Embryonic facial prominence (tissue), 1 donor: ENCODE measurements at regions not wholly inside any gene's neighbourhood (a gene's known extent, or its start where the extent isn't known, plus 50 kb on each side); places are given as distances from the start of the nearest gene placed in this dataset.
"Not testable (repeated sequence)": the region's sequence is repeated elsewhere in the genome, so short reads cannot be mapped to it uniquely, and the experiment has no call there.

ENCODE experiments used
- DNase-seq: peaks from one replicate; pipeline ENCODE4 v3.0.0-alpha.2; 2016; ENCODE audit errors: extremely low spot score

DNA sequence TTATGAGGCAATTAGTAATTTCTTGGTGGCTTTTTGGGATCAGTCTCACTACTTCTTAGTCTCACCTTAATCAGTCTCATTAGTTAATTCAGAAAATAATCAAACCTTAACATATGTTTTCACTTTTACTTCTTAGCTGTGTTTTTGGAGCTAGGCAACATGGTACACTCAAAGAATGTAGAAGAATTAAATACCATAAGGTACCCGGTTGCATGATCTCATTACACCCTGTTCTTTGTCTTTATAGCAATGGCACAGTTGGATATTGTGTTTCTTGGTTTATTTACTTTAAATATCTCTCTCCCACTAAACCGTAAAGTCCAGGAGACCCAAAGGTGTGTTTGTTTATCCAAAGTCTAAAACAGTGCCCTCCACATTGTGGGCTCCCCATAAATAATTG is 132.3 kb downstream of the TNFSF18 start:
- no peak for DNase-seq

DNA sequence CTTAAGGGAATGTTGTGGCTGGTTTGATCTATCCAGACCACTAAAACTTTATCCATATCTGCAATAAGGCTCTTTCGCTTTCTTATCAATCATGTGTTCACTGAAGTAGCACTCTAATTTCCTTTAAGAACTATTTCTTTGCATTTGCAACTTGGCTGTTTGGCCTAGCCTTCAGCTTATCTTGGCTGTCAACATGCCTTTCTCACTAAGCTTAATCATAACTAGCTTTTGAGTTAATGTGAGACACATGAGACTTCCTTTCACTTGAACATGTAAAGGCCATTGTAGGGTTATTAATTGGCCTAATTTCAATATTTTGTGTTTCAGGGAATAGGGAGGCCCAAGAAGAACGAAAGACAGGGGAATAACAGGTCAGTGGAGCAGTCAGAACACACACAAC is 124.7 kb downstream of the TNFSF18 start:
- no peak for DNase-seq

DNA sequence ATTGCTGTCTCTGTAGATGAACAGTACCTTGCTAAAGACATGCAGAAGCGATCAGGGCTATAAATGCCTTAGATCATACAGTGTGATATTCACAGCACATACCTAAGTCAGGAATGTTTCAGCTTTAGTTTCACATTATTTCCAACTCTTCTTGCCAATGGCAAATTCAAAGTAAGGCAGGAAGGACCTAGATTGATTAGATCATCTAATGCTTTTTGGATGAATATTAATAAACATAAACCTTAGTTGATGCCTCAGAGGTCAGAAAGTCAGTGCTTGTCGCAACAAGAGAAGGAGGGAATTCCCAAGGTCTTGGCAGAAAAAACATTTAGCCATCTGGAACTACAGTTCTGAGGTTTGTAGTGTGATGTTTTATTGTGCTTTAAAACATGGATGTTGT is 122.3 kb downstream of the TNFSF18 start:
- no peak for DNase-seq

DNA sequence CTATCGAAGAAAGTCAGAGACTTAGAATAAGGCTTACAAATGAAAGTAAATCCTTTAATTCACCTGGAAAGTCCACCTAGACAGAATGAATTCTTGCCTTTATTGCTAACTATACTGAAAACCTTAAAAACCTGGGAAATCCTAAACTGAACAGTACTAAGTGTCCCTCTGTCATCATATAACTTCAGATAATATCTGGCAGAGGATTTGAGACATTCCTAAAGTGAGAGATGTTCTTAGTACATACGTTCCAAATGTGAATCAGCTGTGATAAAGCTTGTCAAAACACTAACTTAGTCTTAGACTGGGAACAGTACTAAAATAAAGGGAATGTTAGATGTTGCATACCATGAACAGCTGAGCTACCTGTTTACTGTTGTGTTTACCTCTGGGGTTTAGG is 121.7 kb downstream of the TNFSF18 start:
- DNase-seq, result no peak

DNA sequence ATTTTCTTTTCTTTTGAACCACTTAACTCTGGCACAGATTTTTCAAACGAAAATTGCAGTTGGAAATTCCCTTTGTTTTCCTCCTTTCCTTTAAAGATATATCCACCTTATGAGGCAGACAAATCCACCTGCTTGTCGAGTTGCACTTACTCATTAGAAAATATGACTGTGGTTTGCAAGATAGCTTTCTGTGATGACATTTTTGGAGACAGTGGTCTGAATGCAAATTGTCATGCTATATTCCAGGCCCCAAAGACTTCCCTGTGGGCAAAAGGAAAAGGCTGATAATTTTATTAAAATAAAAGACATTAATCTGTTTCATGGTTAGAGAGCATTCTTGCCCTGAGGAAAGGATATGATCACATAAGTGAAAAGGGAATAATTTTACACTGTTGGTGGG is 120.6 kb downstream of the TNFSF18 start:
- DNase-seq, result no peak

DNA sequence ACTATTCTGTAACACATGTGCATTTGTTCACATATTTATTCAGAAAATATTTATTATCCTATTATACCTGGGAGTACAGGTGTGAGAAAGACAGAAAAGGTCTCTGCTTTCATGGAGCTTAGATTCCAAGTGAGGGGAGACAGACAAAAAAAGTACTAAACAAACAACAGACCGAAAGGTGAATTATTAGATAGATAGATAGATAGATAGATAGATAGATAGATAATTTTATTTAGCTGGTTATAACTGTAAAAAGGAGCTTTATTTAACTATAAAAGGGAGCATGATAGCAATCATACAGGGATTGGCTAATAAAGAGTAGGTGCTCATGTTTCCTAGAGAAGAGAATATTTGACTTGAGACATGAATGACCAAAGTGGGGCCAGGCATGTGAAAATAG is 119.4 kb downstream of the TNFSF18 start:
- DNase-seq, result no peak

DNA sequence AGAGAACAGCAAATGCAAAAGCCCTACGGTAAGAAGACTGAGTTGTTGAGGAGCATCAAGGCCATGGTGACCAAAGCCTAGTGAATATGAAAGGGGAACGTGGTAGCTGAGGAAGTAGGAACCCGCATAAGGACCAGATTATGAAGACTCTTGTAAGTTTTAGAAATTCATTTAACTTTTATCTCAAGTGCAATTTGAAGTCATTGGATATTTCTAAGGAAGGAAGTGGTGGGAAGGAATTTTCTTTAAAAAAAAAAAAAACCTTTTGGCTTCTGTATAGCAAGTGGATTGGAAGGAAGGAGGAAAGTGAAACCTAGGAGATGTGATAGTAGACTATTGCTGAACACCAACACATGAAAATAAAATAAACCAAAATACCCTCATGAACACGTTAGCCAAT is 119.0 kb downstream of the TNFSF18 start:
- no peak for DNase-seq

DNA sequence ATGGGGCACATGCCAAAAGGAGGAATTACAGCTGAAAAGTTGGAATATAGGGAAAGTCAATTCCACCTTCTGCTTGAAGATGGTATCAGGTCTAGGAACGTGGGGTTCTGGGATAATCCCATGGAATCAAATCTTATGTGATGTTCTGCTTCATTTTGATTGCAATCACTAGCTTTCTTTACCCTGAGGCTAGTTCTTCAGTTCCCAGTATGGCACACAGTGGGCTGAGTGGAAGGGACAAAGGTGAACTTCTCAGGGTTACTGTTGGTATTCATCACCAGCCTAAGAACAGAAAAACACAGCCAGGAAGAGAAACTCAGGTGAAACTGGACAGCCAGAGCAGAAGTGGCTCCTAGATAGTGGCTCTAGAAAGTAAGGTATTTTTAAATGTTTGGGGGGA is 117.8 kb downstream of the TNFSF18 start:
- DNase-seq, result no peak

DNA sequence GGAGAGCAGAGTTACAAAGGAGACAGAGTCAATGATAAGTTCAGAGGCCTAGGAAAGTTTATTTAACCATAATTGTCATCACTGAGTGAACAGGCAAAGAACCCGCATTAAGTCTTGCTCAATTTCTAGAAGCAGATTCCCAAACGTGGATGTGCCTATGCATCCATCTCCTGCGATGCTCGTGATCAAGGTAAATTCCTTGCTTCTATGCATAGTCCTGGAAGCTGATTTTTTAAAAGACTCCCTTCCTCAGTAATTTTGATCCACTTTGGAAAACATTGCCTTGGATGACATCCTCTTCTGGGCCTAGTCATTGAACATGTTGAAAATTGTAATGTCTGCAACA is 116.4 kb downstream of the TNFSF18 start:
- no peak for DNase-seq

DNA sequence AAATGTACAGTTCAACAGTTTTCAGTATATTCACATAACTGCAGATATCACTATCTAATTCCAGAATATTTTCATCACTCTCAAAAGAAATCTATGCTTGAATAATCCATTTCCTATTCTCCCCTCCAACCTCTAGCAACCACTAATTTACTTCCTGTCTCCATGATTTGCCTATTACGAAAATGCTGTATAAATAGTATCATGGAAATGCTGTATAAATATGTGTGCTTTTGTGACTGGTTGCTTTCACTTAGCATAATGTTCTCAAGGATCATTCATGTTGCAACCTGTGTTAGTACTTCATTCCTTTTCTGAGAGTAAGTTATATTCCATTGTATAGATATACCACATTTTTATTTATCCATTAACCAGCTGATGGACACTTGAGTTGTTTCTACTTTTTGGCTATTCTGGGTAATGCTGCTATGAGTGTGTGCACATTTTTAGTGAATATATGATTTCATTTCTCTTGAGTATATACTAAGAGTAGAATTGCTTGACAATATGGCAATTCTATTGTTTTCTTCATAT is 115.6 kb downstream of the TNFSF18 start:
- DNase-seq, result no peak

DNA sequence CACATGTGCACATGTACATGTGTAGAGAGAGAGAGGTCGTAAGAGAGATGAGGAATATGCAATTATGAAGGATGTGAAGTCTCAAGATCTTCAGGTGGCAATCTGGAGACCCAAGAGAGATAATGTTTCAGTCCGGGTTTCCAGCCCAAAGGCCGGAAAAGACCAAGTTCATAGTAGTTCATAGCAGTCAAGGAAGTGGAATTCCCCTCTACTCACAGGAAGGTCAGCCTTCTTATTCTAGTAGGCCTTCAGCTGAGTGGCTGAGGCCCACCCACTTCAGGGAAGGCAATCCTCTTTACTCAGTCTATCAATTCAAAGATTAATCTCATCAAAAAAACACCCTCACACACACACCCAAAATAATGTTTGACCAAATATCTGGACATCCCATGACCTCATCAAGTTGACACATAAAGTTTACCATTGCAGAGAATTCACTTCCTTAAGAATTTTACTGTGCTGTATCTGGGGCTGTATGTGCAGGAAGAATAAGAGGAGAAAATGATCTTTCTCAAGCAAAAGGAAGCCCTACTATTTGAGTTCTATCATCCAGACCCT is 114.6 kb downstream of the TNFSF18 start:
- no peak for DNase-seq

DNA sequence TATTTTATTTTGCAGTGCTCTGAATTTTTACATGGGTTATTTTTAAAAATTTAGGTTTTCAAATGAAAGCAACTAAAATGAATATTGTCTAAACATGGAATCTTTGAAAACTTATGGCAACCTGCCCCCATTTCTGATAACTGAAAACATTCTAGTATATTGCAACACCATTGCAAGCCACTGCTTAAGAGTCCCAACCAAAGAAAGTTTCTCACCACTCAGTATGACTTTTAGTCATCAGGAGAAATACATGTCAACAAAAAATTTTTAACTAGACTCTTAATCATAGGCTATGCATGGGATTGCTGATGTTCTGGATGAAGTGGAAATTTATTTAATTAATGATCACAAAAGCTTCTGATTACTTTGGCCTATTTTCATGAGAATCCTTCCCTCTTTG is 112.1 kb downstream of the TNFSF18 start:
- DNase-seq, result no peak

DNA sequence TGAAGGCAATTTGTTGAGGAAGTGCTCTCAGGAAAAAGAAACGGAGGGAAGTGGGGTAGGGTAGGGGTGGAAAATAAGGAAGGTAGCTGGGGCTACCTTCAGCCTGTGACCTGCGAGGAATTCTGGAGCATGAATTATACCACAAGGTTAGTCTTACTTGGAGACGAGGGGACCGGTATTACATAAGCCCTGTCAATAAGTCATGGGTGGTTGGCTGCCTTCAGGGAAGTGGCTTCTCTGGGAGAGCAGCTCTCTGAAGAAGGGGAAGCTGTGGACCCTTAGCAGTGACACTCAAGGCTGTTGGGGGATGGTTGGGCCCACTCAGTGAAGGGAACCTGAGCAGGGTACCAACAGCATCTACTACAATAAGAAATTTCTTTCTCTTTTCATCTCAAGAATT is 111.3 kb downstream of the TNFSF18 start:
- no peak for DNase-seq

DNA sequence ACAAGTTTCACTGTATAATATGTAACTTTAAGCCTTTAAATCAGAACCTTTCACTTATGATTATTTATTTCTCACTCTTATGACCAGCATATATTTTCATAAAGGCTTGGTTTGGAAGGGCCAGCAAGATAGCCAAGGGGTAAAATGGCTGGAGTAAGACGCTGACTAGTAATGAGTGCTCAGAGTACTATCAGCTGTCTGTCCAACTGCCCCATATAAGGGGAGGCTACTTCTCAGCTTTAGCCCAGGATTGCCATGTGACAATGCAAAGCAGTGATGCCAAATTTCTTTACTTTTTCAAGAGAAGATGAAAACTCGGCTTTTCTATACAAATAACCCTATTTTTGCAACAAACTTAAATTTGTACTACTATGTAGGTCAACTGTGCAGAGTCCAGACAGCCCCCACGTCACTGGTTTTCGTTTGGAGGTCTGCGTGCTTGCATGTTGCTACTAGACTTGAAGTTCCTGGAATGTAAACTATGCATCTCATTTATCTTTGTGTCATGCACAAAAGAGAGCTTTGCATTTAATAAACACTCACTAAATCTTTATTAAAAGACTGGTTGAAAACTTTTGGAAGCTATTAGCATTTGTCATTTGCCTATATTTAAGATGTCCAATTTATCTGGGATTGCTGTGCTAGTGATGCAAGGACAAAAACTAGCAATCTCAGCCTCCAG is 110.4 kb downstream of the TNFSF18 start:
- no peak for DNase-seq

DNA sequence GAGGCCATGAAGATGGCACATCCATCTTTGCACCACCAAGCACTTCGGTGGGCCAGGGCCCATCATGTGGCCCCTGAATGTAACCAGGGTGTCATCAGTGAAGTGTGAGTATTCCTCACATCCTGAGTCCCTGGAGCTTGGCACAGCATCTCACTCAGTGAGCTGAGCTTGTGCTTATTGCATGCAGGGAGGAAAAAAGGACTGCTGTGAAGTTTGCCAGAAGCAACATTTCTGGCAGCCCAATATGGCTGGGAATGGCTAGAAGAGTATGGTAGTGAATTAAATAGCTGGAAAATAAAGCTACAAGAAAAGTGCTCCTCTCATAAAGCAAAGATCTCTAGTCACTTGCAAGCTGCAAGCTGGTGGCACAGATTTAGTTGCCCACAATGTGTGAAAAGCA is 109.3 kb downstream of the TNFSF18 start:
- no peak for DNase-seq

DNA sequence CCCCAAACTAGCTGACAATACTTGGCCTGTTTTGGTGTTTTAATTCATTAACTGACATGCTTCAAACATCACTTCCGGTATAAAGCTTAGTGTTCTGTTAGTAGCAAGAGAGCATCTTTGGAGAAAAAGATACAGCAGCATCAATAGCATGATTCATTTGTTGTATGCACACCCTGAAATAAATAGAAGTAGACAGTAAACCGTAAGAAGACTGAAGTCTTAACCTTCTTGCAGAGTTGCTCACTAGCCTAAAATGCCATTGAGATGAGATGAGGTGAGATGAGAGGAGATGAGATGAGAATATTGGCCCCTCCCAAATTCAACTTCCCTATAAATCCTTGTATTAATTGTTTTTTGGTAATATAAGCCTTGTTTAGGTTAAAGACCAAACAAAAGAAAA is 108.8 kb downstream of the TNFSF18 start:
- no peak for DNase-seq

DNA sequence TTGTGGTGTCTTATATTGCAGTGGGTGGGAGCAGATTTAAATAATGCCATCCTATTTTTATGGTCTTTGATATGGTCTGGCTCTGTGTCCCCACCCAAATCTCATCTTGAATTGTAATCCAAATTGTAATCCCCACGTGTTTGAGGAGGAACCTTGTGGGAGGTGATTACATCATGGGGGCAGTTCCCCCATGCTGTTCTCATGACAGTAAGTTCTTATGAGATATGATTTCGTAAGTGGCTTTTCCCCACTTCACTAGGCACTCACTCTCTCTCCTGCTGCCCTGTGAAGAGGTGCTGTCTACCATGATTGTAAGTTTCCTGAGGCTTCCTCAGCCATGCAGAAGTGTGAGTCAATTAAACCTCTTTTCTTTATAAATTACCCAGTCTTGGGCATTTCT is 107.6 kb downstream of the TNFSF18 start:
- DNase-seq, result not testable (repeated sequence)

DNA sequence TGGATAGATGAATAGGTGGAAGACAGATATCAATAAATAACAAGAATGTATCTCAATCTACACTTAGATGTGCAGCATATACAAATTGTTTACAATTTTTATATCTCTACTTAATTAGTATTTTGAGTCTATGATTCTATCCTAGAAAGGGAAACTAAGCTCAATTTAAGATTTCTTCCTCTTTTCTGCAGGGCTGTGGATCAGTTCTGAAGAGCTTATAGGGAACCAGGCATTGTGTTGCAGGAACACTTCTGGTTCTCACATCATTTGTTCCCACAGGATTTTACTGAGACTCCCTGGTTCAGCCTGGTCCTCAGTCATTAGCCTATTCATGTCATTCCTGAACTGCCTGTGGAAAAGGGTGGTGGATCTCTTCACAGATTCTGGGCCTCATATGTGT is 105.8 kb downstream of the TNFSF18 start:
- DNase-seq, result no peak

DNA sequence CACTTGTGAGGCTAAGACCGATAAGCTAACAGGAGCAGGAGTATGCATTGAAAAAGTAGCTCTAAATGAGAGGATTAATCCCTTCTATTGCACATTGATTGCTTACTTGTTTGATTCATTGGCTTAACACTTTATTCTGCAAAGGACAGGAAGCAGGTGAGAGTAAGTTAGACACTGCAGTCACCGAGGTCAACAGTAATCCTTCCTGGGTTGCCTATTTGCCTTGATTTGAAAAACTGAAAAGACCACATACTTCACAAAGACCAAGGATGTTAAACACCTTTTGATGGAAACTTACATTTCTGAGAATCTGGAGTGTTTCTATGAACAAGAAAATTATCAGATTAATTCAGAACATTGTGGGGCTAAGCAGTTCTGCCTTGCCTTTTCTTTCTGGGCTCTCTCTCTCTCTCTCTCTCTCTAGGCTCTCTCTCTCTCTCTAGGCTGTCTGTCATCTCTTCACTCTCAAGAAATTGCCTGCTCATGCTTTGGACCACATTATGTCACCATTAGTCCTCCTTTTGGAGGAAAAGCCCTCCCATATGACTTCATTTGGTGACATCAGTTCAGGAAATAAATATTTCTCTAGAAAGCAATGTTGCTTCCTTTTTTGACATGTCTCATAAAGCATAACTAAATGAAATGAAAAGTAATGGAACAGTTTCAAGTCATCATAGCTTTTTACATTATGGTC is 103.8 kb downstream of the TNFSF18 start:
- DNase-seq, result no peak

DNA sequence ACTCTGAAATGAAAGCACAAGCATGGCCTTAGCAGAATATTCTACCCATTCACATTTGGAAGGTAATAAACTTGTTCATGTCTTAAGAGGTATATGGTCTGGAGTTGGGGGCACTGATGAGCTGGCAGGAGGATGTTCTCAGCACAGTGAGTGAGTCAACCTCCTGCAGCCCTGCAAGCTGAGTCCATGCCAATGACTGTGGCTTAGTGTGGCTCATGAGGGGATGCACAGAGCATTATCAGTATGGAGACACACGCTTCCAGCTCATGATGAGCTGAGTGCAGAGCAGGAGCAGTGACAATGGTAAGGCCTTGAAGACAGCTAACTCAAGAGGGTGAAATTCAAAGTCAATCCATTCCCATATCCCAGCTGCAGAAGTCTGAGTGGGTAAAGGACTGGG is 102.3 kb downstream of the TNFSF18 start:
- DNase-seq, result no peak

DNA sequence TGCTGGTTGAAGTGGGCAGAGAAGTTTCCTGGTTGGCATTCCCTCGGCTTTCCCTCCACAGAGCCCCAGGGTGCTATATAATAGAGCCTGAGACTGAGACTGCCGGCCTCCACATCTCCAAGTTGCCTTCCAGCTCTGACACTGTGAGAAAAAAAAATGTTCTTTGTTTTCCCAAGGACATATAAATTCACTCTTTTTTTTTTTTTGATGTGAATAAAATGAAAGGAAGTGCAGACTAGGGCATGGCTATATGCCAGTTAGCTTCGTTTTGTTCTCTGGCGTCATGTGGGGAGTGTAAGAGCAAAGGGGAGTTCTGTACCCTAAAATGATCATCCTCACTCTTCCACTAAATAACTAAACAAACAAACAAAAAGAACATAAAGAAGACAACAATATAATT is 101.6 kb downstream of the TNFSF18 start:
- DNase-seq, result no peak

DNA sequence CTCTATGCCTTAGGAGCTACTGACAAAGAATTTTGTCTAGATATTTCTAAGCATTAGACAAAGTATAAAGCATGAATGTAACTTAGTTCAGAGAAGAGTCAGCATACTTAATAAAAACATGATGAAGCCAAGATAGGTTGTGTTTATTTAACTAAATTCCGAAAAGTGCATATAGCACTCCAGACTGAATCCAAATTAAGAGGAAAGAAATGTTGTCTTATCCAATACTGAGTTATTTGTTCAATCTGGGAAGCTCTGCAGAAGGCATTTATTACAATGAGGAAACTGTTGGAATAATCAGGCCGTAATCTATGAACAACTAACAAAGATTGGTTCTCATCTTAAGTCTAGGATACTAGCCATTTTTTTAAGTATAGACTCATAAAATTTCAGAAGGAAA is 100.2 kb downstream of the TNFSF18 start:
- no peak for DNase-seq

DNA sequence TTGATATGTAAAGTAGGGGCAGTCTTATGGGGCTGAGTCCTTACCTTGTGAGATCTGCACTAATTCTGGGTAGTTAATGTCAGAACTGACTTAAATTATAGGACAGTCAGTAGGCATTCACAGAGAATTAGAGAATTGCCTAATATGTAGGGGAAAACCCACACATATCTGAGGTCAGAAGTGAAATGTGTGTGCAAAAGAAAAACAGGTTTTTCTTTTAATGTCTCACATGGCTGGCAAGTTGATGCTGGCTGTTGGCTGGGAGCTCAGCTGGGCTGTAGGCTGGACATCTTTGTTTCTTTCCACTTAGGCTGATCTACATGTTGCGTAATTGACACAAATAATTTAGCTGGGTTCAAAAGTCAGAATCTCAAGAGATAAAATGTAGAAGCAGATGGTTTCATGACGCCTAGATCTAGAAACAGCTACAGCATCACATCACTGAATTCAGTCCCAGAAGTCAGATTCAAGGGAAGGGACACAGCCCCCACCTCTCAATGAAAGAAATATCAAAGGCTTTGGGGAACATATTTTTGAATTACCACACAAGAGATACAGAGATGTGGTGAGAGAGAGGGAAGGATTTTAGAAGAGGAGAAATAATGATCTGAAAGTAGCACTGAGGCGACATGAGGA is 98.9 kb downstream of the TNFSF18 start:
- no peak for DNase-seq
